SK-N-SH treated with all-trans-retinoic acid at 6 μM for 48 hours (cell line): ENCODE measurements at regions not wholly inside any gene's neighbourhood (a gene's known extent, or its start where the extent isn't known, plus 50 kb on each side); places are given as distances from the start of the nearest gene placed in this dataset.

ENCODE experiments used
- ATAC-seq: fragments of 200-7000 bp; cut with Tn5 transposase; 3 replicates; pipeline ENCODE4 v1.9.1; 2020; ENCODE audit warnings: mild to moderate bottlenecking, moderate library complexity
- ARNTL ChIP-seq: fragments of 450-650 bp; formaldehyde crosslinking; IDR thresholded peaks from 2 replicates; pipeline ENCODE4 v1.5.0; 2020; ENCODE audit warnings: low read depth, mild to moderate bottlenecking, moderate library complexity, borderline replicate concordance
- CSDC2 ChIP-seq: fragments of 250-450 bp; sonication (Bioruptor Pico); IDR thresholded peaks from 2 replicates; pipeline ENCODE4 v1.5.0; 2020; ENCODE audit warnings: mild to moderate bottlenecking, moderate library complexity
- ESRRG ChIP-seq: fragments of 250-450 bp; sonication (Bioruptor Pico); IDR thresholded peaks from 2 replicates; pipeline ENCODE4 v1.6.1; 2021; ENCODE audit warnings: mild to moderate bottlenecking
- GLIS3 ChIP-seq: fragments of 250-450 bp; sonication (Bioruptor Pico); IDR thresholded peaks from 2 replicates; pipeline ENCODE4 v1.5.0; 2020; ENCODE audit warnings: mild to moderate bottlenecking, moderate library complexity
- ISL1 ChIP-seq: fragments of 250-450 bp; sonication (Bioruptor Pico); IDR thresholded peaks from 2 replicates; pipeline ENCODE4 v2.1.2; 2022; ENCODE audit warnings: mild to moderate bottlenecking, moderate library complexity
- OSR1 ChIP-seq: fragments of 250-450 bp; sonication (Bioruptor Pico); IDR thresholded peaks from 2 replicates; pipeline ENCODE4 v1.8.0; 2022; ENCODE audit warnings: moderate library complexity, mild to moderate bottlenecking, inconsistent platforms
- PPARA ChIP-seq: fragments of 250-450 bp; sonication (Bioruptor Pico); IDR thresholded peaks from 2 replicates; pipeline ENCODE4 v1.5.0; 2020; ENCODE audit warnings: mild to moderate bottlenecking, borderline replicate concordance
- RARB ChIP-seq: fragments of 250-450 bp; sonication (Bioruptor Pico); IDR thresholded peaks from 2 replicates; pipeline ENCODE4 v1.8.0; 2021; ENCODE audit warnings: mild to moderate bottlenecking, moderate library complexity
- SNAI2 ChIP-seq: fragments of 250-450 bp; sonication (Bioruptor Pico); IDR thresholded peaks from 2 replicates; pipeline ENCODE4 v1.5.0; 2020; ENCODE audit warnings: mild to moderate bottlenecking, moderate library complexity
- TCF4 ChIP-seq: fragments of 250-450 bp; sonication (Bioruptor Pico); IDR thresholded peaks from 2 replicates; pipeline ENCODE4 v1.8.0; 2021; ENCODE audit warnings: mild to moderate bottlenecking, moderate library complexity, borderline replicate concordance
- ZC3H10 ChIP-seq: fragments of 250-450 bp; sonication (Bioruptor Pico); IDR thresholded peaks from 2 replicates; pipeline ENCODE4 v1.5.1; 2021; ENCODE audit warnings: mild to moderate bottlenecking, moderate library complexity
- ZFP3 ChIP-seq: fragments of 250-450 bp; sonication (Bioruptor Pico); IDR thresholded peaks from 2 replicates; pipeline ENCODE4 v1.5.0; 2020; ENCODE audit warnings: mild to moderate bottlenecking, moderate library complexity
- ZFP30 ChIP-seq: fragments of 450-650 bp; formaldehyde crosslinking; IDR thresholded peaks from 2 replicates; pipeline ENCODE4 v1.5.0; 2022; ENCODE audit warnings: mild to moderate bottlenecking, moderate library complexity
- ZNF70 ChIP-seq: fragments of 450-650 bp; formaldehyde crosslinking; IDR thresholded peaks from 2 replicates; pipeline ENCODE4 v1.5.0; 2020; ENCODE audit warnings: mild to moderate bottlenecking, moderate library complexity
- ZNF8 ChIP-seq: fragments of 450-650 bp; formaldehyde crosslinking; IDR thresholded peaks from 2 replicates; pipeline ENCODE4 v1.5.0; 2020; ENCODE audit warnings: mild to moderate bottlenecking, moderate library complexity
- TF ChIP-seq, protein P1 (sequence below): fragments of 250-450 bp; sonication (Bioruptor Pico); IDR thresholded peaks from 2 replicates; pipeline ENCODE4 v1.5.0; 2020; ENCODE audit warnings: mild to moderate bottlenecking, moderate library complexity
- TF ChIP-seq, protein P2 (sequence below): fragments of 250-450 bp; sonication (Bioruptor Pico); IDR thresholded peaks from 2 replicates; pipeline ENCODE4 v1.5.1; 2021; ENCODE audit warnings: mild to moderate bottlenecking, moderate library complexity
- TF ChIP-seq, protein P3 (sequence below): fragments of 250-450 bp; sonication (Bioruptor Pico); IDR thresholded peaks from 2 replicates; pipeline ENCODE4 v1.5.1; 2020; ENCODE audit warnings: low read depth, mild to moderate bottlenecking, moderate library complexity
- TF ChIP-seq, protein P4 (sequence below): fragments of 250-450 bp; sonication (Bioruptor Pico); IDR thresholded peaks from 2 replicates; pipeline ENCODE4 v1.8.0; 2020; ENCODE audit warnings: mild to moderate bottlenecking, moderate library complexity, borderline replicate concordance

DNA sequence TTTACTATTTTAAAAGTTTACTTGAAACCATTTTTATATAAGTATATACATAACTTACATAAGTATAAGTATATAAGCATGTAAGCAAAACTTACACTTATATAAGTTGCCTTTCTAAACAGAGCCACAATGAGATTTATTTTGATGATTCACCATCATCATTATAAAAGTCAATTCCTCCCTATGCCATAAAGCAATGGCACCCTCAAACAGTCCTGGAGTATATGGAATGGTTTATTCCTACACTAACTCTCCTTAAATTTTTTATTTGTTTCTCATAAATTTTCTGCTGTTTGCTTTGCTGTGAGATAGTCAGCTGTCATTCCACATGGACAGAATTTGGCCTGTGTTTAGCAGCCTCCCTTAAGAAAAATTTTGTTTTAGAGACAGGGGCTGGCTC is 114.2 kb downstream of the NAB1 start:
- TF ChIP-seq ARNTL (no peak), ZFP30 (no peak), OSR1 (CRISPR knock-in tag) (no peak), ZFP3 (CRISPR knock-in tag) (no peak), SNAI2 (no peak), ZNF8 (CRISPR knock-in tag) (no peak), ISL1 (CRISPR knock-in tag) (no peak), RARB (no peak), PPARA (no peak), GLIS3 (CRISPR knock-in tag) (no peak), ZNF70 (CRISPR knock-in tag) (no peak), CSDC2 (no peak), TCF4 (CRISPR knock-in tag) (no peak), ZC3H10 (CRISPR knock-in tag) (no peak), ESRRG (CRISPR knock-in tag) (no peak)
- TF ChIP-seq, protein P1, sequence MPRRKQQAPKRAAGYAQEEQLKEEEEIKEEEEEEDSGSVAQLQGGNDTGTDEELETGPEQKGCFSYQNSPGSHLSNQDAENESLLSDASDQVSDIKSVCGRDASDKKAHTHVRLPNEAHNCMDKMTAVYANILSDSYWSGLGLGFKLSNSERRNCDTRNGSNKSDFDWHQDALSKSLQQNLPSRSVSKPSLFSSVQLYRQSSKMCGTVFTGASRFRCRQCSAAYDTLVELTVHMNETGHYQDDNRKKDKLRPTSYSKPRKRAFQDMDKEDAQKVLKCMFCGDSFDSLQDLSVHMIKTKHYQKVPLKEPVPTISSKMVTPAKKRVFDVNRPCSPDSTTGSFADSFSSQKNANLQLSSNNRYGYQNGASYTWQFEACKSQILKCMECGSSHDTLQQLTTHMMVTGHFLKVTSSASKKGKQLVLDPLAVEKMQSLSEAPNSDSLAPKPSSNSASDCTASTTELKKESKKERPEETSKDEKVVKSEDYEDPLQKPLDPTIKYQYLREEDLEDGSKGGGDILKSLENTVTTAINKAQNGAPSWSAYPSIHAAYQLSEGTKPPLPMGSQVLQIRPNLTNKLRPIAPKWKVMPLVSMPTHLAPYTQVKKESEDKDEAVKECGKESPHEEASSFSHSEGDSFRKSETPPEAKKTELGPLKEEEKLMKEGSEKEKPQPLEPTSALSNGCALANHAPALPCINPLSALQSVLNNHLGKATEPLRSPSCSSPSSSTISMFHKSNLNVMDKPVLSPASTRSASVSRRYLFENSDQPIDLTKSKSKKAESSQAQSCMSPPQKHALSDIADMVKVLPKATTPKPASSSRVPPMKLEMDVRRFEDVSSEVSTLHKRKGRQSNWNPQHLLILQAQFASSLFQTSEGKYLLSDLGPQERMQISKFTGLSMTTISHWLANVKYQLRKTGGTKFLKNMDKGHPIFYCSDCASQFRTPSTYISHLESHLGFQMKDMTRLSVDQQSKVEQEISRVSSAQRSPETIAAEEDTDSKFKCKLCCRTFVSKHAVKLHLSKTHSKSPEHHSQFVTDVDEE, result no peak
- TF ChIP-seq, protein P2, sequence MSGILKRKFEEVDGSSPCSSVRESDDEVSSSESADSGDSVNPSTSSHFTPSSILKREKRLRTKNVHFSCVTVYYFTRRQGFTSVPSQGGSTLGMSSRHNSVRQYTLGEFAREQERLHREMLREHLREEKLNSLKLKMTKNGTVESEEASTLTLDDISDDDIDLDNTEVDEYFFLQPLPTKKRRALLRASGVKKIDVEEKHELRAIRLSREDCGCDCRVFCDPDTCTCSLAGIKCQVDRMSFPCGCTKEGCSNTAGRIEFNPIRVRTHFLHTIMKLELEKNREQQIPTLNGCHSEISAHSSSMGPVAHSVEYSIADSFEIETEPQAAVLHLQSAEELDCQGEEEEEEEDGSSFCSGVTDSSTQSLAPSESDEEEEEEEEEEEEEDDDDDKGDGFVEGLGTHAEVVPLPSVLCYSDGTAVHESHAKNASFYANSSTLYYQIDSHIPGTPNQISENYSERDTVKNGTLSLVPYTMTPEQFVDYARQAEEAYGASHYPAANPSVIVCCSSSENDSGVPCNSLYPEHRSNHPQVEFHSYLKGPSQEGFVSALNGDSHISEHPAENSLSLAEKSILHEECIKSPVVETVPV, result no peak
- TF ChIP-seq, protein P3, sequence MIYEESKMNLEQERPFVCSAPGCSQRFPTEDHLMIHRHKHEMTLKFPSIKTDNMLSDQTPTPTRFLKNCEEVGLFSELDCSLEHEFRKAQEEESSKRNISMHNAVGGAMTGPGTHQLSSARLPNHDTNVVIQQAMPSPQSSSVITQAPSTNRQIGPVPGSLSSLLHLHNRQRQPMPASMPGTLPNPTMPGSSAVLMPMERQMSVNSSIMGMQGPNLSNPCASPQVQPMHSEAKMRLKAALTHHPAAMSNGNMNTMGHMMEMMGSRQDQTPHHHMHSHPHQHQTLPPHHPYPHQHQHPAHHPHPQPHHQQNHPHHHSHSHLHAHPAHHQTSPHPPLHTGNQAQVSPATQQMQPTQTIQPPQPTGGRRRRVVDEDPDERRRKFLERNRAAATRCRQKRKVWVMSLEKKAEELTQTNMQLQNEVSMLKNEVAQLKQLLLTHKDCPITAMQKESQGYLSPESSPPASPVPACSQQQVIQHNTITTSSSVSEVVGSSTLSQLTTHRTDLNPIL (CRISPR knock-in tag), result no peak
- TF ChIP-seq, protein P4, sequence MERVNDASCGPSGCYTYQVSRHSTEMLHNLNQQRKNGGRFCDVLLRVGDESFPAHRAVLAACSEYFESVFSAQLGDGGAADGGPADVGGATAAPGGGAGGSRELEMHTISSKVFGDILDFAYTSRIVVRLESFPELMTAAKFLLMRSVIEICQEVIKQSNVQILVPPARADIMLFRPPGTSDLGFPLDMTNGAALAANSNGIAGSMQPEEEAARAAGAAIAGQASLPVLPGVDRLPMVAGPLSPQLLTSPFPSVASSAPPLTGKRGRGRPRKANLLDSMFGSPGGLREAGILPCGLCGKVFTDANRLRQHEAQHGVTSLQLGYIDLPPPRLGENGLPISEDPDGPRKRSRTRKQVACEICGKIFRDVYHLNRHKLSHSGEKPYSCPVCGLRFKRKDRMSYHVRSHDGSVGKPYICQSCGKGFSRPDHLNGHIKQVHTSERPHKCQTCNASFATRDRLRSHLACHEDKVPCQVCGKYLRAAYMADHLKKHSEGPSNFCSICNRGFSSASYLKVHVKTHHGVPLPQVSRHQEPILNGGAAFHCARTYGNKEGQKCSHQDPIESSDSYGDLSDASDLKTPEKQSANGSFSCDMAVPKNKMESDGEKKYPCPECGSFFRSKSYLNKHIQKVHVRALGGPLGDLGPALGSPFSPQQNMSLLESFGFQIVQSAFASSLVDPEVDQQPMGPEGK (CRISPR knock-in tag), result no peak
- ATAC-seq, result no peak

DNA sequence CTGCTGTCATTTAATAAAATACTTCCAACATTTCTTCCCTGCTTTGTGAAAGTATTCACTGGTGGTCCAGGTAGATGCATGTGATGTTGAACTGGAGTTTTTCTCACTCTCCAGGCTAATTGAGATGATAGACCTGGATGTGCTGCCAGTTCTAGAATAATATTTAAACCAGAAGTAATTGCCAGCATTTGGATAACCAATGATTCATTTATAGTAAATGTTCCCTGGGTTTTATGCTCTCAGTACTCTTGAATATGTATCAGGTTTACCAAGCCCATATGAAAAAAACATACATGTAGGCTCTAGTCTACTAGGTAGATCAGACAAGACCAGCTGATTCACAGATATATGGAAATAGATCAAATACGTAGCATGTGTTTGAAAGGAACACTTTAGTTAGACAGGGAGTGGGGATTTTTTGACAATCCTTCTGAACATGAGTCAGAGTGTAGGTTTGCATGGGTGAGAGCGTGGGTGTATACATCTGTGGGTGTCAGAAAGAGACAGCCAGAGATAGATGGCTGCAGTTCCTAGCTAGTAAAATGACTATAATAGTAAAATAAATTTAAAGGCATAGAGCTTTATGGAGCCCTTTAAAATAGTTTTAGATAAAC is 115.1 kb downstream of the NAB1 start:
- no peak for TF ChIP-seq ZNF8 (CRISPR knock-in tag)
- TF ChIP-seq, protein P4 (CRISPR knock-in tag), result no peak
- no peak for TF ChIP-seq ZNF70 (CRISPR knock-in tag)
- TF ChIP-seq, protein P1, result no peak
- TF ChIP-seq, protein P2, result no peak
- no peak for ATAC-seq
